NOMO-1 treated with dmso at 0.1 percent for 144 hours (cell line): ENCODE measurements at regions not wholly inside any gene's neighbourhood (a gene's known extent, or its start where the extent isn't known, plus 50 kb on each side); places are given as distances from the start of the nearest gene placed in this dataset.

Experiments used
- DNase-seq: peaks from one replicate; lab custom pipeline; 2025; ENCODE audit not compliant: unreplicated experiment; lab: John Stamatoyannopoulos, UW

GRCh38 chr7:27299861-27300260, 57.3 kb downstream of the EVX1 start:
- no peak for DNase-seq

GRCh38 chr7:27300421-27300820, 57.8 kb downstream of the EVX1 start:
- DNase-seq = no peak

GRCh38 chr7:27302590-27302989, 60.0 kb downstream of the EVX1 start:
- no peak for DNase-seq

GRCh38 chr7:27303026-27303425, 60.4 kb downstream of the EVX1 start:
- DNase-seq = no peak

- no peak for DNase-seq
Observed at GRCh38 chr7:27305854-27306253, 63.3 kb downstream of the EVX1 start.

GRCh38 chr7:27312820-27313219, 70.2 kb downstream of the EVX1 start:
- DNase-seq = no peak

GRCh38 chr7:27314111-27314510, 71.5 kb downstream of the EVX1 start:
- no peak for DNase-seq

- DNase-seq = no peak
Observed at GRCh38 chr7:27315066-27315465, 72.5 kb downstream of the EVX1 start.

- DNase-seq = peak; percentile 17
Observed at GRCh38 chr7:27316311-27316710, 73.7 kb downstream of the EVX1 start.

GRCh38 chr7:27324246-27324645, 81.6 kb downstream of the EVX1 start:
- no peak for DNase-seq

GRCh38 chr7:27329909-27330308, 87.3 kb downstream of the EVX1 start:
- no peak for DNase-seq

- peak; percentile 97 for DNase-seq
Observed at GRCh38 chr7:27339478-27339877, 96.9 kb downstream of the EVX1 start.

GRCh38 chr7:27344471-27344870, 101.9 kb downstream of the EVX1 start:
- no peak for DNase-seq

GRCh38 chr7:27345164-27345887, 102.7 kb downstream of the EVX1 start:
- no peak for DNase-seq

GRCh38 chr7:27345997-27346396, 103.4 kb downstream of the EVX1 start:
- DNase-seq = no peak

- DNase-seq = no peak
Observed at GRCh38 chr7:27346531-27347275, 104.1 kb downstream of the EVX1 start.

- DNase-seq = no peak
Observed at GRCh38 chr7:27347276-27347640, 104.7 kb downstream of the EVX1 start.

GRCh38 chr7:27349621-27350020, 107.0 kb downstream of the EVX1 start:
- no peak for DNase-seq

- no peak for DNase-seq
Observed at GRCh38 chr7:27351137-27351536, 108.5 kb downstream of the EVX1 start.

GRCh38 chr7:27351786-27352185, 109.2 kb downstream of the EVX1 start:
- DNase-seq = no peak

GRCh38 chr7:27359181-27360125, 116.9 kb downstream of the EVX1 start:
- DNase-seq = peak; percentile 31

GRCh38 chr7:27361522-27361921, 118.9 kb downstream of the EVX1 start:
- no peak for DNase-seq
